Esophagus muscularis mucosa (tissue), 3 donors: ENCODE measurements at regions not wholly inside any gene's neighbourhood (a gene's known extent, or its start where the extent isn't known, plus 50 kb on each side); places are given as distances from the start of the nearest gene placed in this dataset.

Experiments used
- CTCF ChIP-seq, 3 experiments: fragments of 200-600 bp in 2 of 3; fragments of 450-650 bp in 1 of 3; sonication (generic) in 2 of 3; IDR thresholded peaks; one replicate each; pipeline ENCODE4 v1.5.1; 2017 to 2019; ENCODE audit warnings: antibody characterized with exemption in 3 of 3, mild to moderate bottlenecking in 2 of 3, moderate library complexity in 1 of 3
- POLR2AphosphoS5 ChIP-seq, 2 donors: sonication (generic); formaldehyde crosslinking; IDR thresholded peaks; one replicate each; pipeline ENCODE4 v1.6.1; 2017; ENCODE audit warnings: antibody characterized with exemption in 2 of 2

- no peak for TF ChIP-seq POLR2AphosphoS5 (IDR thresholded peaks at IDR 0.05)
- TF ChIP-seq CTCF (IDR thresholded peaks at IDR 0.05), result no peak
Measured at GRCh38 chr18:41657189-41657588, 297.8 kb upstream of the PIK3C3 start.
